ENCODE measurements at regions not wholly inside any gene's neighbourhood (a gene's known extent, or its start where the extent isn't known, plus 50 kb on each side); places are given as distances from the start of the nearest gene placed in this dataset.

DNA sequence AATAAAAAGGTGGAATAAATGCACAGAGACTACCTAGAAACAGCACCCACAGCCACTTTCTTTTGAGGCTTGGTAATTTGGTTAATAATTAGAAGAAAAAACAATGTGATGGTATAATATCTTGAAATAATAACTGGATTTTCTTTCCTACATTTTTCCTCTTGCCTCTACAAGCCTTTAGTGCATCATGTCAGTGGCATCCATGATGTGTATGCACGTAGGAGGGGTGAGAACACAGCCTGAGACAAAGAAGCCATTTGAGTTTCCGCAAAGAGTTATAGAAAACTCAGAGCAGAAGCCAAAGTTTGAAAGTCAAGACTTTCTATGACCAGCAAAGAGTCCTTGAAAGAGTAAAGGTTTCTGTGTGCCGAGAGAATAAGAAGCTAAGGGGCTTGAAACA, 461.3 kb downstream of the BCOR start:
- Histone ChIP-seq H3K36me3 (ENCODE audit: control insufficient read depth in 2 of 2, insufficient read depth in 1 of 2, low read length in 2 of 2) (no peaks in the 10 kb centered on the region), H3K27ac (ENCODE audit: extremely low read depth, low read depth, low read length) (no peak overlapping the region), H3K4me3 (ENCODE audit: low read depth, low read length) (no peak overlapping the region), H3K4me1 (ENCODE audit: control insufficient read depth, insufficient read depth, low read length) (no peaks in the 10 kb centered on the region), H3K9me3 (ENCODE audit: control insufficient read depth, insufficient read depth, low read depth, low read length) (no peaks in the 10 kb centered on the region)
- ChIA-PET CTCF (no interaction called here), POLR2A (no interaction called here)
- TF ChIP-seq GLIS1 (tag by site-specific recombination; IDR thresholded peaks at IDR 0.05) (no peak), ZNF274 (IDR thresholded peaks at IDR 0.05; ENCODE audit: low read length) (no peak), ZNF274 (tag by site-specific recombination; IDR thresholded peaks at IDR 0.05; ENCODE audit: borderline replicate concordance) (no peak), SP7 (tag by site-specific recombination; IDR thresholded peaks at IDR 0.05) (no peak), ZNF302 (tag by site-specific recombination; IDR thresholded peaks at IDR 0.05; ENCODE audit: low read depth) (no peak), ZSCAN30 (tag by site-specific recombination; IDR thresholded peaks at IDR 0.05) (no peak), ZNF266 (tag by site-specific recombination; IDR thresholded peaks at IDR 0.05; ENCODE audit: low read depth) (no peak), ZNF837 (tag by site-specific recombination; IDR thresholded peaks at IDR 0.05) (no peak), ZNF140 (tag by site-specific recombination; IDR thresholded peaks at IDR 0.05) (no peak), OSR2 (tag by site-specific recombination; IDR thresholded peaks at IDR 0.05) (no peak), ZNF623 (tag by site-specific recombination; IDR thresholded peaks at IDR 0.05) (no peak), ZFP41 (tag by site-specific recombination; IDR thresholded peaks at IDR 0.05; ENCODE audit: borderline replicate concordance) (no peak), KLF1 (tag by site-specific recombination; IDR thresholded peaks at IDR 0.05) (no peak)

DNA sequence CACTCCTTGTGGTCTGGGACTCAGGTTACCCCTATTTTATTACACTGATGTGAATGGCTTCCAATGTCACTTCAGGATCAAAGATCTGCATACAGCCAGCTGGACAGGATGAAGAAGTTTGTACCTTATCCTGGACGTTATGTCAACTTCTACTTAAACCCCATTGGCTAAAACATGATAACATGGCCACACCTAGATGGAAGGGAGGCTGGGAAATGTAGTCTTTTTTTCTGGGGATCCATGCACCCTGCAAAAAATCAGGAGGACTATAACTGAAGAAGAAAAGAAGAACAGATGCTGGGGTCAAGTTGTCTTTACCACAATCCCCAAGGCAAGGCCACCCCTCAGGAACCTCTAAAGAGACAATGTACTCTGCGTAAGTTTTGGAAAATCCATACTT, 459.2 kb downstream of the BCOR start:
- no peaks in the 10 kb centered on the region for H3K36me3 ChIP-seq (ENCODE audit: control insufficient read depth in 2 of 2, insufficient read depth in 1 of 2, low read length in 2 of 2)
- H3K9me3 ChIP-seq (ENCODE audit: control insufficient read depth, insufficient read depth, low read depth, low read length), result no peaks in the 10 kb centered on the region
- POLR2A ChIA-PET, result no interaction called here
- CTCF ChIA-PET, result interaction anchor here (0.6 kb wide), 1 partner anchor 488 kb away, joined by 4 read pairs; no protein-coding TSS in a partner anchor
- H3K4me3 ChIP-seq (ENCODE audit: low read depth, low read length), result no peak overlapping the region
- peaks cover 3% of the 10 kb centered on the region; the same call in 1 of the 2 replicates for H3K4me1 ChIP-seq (ENCODE audit: control insufficient read depth, insufficient read depth, low read length)
- H3K27ac ChIP-seq (ENCODE audit: extremely low read depth, low read depth, low read length), result no peak overlapping the region
- no peak for TF ChIP-seq ZNF48 (tag by site-specific recombination; IDR thresholded peaks at IDR 0.05)
- TF ChIP-seq ZNF600 (tag by site-specific recombination; IDR thresholded peaks at IDR 0.05), result no peak
- TF ChIP-seq ZNF792 (tag by site-specific recombination; IDR thresholded peaks at IDR 0.05), result no peak
- TF ChIP-seq ZNF26 (tag by site-specific recombination; IDR thresholded peaks at IDR 0.05), result no peak
- TF ChIP-seq, protein P1, sequence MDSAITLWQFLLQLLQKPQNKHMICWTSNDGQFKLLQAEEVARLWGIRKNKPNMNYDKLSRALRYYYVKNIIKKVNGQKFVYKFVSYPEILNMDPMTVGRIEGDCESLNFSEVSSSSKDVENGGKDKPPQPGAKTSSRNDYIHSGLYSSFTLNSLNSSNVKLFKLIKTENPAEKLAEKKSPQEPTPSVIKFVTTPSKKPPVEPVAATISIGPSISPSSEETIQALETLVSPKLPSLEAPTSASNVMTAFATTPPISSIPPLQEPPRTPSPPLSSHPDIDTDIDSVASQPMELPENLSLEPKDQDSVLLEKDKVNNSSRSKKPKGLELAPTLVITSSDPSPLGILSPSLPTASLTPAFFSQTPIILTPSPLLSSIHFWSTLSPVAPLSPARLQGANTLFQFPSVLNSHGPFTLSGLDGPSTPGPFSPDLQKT (IDR thresholded peaks at IDR 0.05; ENCODE audit: borderline replicate concordance, low read depth, low read length), result no peak
- no peak for TF ChIP-seq ZNF292 (tag by site-specific recombination; IDR thresholded peaks at IDR 0.05; ENCODE audit: borderline replicate concordance, low read depth)
- no peak for TF ChIP-seq ZNF654 (tag by site-specific recombination; IDR thresholded peaks at IDR 0.05; ENCODE audit: low read depth)
- TF ChIP-seq ZNF76 (tag by site-specific recombination; IDR thresholded peaks at IDR 0.05; ENCODE audit: borderline replicate concordance, low read depth), result no peak
- TF ChIP-seq PATZ1 (tag by site-specific recombination; IDR thresholded peaks at IDR 0.05), result no peak
- TF ChIP-seq ZNF155 (tag by site-specific recombination; IDR thresholded peaks at IDR 0.05), result no peak
- no peak for TF ChIP-seq ZNF426 (tag by site-specific recombination; IDR thresholded peaks at IDR 0.05)
- TF ChIP-seq ZBTB20 (tag by site-specific recombination; IDR thresholded peaks at IDR 0.05), result no peak
- no peak for TF ChIP-seq YY1 (tag by site-specific recombination; IDR thresholded peaks at IDR 0.05)
- TF ChIP-seq ZBTB1 (tag by site-specific recombination; IDR thresholded peaks at IDR 0.05), result no peak
- no peak for TF ChIP-seq BCL6B (tag by site-specific recombination; IDR thresholded peaks at IDR 0.05)
- no peak for TF ChIP-seq ZNF239 (tag by site-specific recombination; IDR thresholded peaks at IDR 0.05)
- TF ChIP-seq ZNF184 (tag by site-specific recombination; IDR thresholded peaks at IDR 0.05), result no peak
- TF ChIP-seq ZNF544 (tag by site-specific recombination; IDR thresholded peaks at IDR 0.05), result no peak

Measured in HEK293 (cell line).